ENCODE measurements at regions not wholly inside any gene's neighbourhood (a gene's known extent, or its start where the extent isn't known, plus 50 kb on each side); places are given as distances from the start of the nearest gene placed in this dataset.

- TF ChIP-seq POLR2AphosphoS5 (IDR thresholded peaks at IDR 0.05; ENCODE audit: insufficient read depth in 1 of 2, low read depth in 1 of 2) (no peak), CTCF (IDR thresholded peaks at IDR 0.05) (no peak)
These were observed 257.8 kb downstream of the TEX13C start for GRCh38 chrX:125577479-125577878.
